ENCODE measurements at regions not wholly inside any gene's neighbourhood (a gene's known extent, or its start where the extent isn't known, plus 50 kb on each side); places are given as distances from the start of the nearest gene placed in this dataset.

DNA sequence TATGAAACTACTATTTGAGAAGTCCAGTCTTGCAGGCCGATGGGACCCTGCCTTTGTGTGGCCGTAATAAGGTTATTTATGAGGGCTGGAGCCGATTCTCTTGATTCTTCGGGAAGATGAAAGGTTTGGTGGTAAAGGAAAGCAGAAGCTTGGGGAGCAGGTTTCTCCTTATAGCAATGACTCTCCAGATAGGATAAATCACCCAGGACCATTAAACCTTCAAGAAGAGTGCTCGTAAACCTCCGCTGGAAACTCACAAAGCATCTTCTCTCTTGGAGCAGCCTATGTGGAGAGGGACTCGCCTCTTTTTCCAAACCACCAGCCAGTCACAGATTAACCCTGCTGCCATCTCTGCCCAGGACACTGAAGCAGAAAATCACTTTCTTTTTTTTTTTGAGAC lies 69.6 kb upstream of the SALL4 start:
- DNase-seq (ENCODE audit: low read depth, low spot score) (no peak), ATAC-seq (no peak)
- Histone ChIP-seq H3K36me3 (ENCODE audit: control insufficient read depth, insufficient read depth, low read length) (no peaks in the 10 kb centered on the region), H3K4me3 (ENCODE audit: low read depth in 2 of 2, low read length in 2 of 2) (no peak overlapping the region), H3K27me3 (ENCODE audit: control insufficient read depth, insufficient read depth, low read length) (no peaks in the 10 kb centered on the region), H3K4me1 (ENCODE audit: control insufficient read depth, insufficient read depth, low read length) (peaks cover 6% of the 10 kb centered on the region), H3K27ac (ENCODE audit: low read length) (no peak overlapping the region), H3K9me3 (ENCODE audit: control insufficient read depth, insufficient read depth, low read depth, low read length) (no peaks in the 10 kb centered on the region)
- POLR2A ChIA-PET = no interaction called here
- BruUV-seq (replicated peaks) = no TSS peak
- intact Hi-C loops (cut with micrococcal nuclease; ENCODE audit: unreplicated experiment) (no loop called here), in situ Hi-C loops (cut with HindIII; ENCODE audit: low pct_unique_long_range_greater_than_20kb, low sequenced_read_pairs) (no loop called here)
- CTCF ChIA-PET = no interaction called here
- TF ChIP-seq SIN3A (IDR thresholded peaks at IDR 0.05; ENCODE audit: borderline replicate concordance, insufficient read depth, low read depth, low read length) (no peak), TCF7L2 (IDR thresholded peaks at IDR 0.05; ENCODE audit: low read depth, low read length) (0 out of 2 replicates have a peak, but pooled peaks have one; percentile 51), POLR2AphosphoS5 (IDR thresholded peaks at IDR 0.05; ENCODE audit: low read depth, low read length) (no peak)
- TF ChIP-seq, protein P1, sequence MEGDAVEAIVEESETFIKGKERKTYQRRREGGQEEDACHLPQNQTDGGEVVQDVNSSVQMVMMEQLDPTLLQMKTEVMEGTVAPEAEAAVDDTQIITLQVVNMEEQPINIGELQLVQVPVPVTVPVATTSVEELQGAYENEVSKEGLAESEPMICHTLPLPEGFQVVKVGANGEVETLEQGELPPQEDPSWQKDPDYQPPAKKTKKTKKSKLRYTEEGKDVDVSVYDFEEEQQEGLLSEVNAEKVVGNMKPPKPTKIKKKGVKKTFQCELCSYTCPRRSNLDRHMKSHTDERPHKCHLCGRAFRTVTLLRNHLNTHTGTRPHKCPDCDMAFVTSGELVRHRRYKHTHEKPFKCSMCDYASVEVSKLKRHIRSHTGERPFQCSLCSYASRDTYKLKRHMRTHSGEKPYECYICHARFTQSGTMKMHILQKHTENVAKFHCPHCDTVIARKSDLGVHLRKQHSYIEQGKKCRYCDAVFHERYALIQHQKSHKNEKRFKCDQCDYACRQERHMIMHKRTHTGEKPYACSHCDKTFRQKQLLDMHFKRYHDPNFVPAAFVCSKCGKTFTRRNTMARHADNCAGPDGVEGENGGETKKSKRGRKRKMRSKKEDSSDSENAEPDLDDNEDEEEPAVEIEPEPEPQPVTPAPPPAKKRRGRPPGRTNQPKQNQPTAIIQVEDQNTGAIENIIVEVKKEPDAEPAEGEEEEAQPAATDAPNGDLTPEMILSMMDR (IDR thresholded peaks at IDR 0.05) = no peak
- TF ChIP-seq, protein P2, sequence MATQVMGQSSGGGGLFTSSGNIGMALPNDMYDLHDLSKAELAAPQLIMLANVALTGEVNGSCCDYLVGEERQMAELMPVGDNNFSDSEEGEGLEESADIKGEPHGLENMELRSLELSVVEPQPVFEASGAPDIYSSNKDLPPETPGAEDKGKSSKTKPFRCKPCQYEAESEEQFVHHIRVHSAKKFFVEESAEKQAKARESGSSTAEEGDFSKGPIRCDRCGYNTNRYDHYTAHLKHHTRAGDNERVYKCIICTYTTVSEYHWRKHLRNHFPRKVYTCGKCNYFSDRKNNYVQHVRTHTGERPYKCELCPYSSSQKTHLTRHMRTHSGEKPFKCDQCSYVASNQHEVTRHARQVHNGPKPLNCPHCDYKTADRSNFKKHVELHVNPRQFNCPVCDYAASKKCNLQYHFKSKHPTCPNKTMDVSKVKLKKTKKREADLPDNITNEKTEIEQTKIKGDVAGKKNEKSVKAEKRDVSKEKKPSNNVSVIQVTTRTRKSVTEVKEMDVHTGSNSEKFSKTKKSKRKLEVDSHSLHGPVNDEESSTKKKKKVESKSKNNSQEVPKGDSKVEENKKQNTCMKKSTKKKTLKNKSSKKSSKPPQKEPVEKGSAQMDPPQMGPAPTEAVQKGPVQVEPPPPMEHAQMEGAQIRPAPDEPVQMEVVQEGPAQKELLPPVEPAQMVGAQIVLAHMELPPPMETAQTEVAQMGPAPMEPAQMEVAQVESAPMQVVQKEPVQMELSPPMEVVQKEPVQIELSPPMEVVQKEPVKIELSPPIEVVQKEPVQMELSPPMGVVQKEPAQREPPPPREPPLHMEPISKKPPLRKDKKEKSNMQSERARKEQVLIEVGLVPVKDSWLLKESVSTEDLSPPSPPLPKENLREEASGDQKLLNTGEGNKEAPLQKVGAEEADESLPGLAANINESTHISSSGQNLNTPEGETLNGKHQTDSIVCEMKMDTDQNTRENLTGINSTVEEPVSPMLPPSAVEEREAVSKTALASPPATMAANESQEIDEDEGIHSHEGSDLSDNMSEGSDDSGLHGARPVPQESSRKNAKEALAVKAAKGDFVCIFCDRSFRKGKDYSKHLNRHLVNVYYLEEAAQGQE (IDR thresholded peaks at IDR 0.05; ENCODE audit: insufficient read depth in 1 of 2, low read depth in 2 of 2, low read length in 1 of 2) = no peak

DNA sequence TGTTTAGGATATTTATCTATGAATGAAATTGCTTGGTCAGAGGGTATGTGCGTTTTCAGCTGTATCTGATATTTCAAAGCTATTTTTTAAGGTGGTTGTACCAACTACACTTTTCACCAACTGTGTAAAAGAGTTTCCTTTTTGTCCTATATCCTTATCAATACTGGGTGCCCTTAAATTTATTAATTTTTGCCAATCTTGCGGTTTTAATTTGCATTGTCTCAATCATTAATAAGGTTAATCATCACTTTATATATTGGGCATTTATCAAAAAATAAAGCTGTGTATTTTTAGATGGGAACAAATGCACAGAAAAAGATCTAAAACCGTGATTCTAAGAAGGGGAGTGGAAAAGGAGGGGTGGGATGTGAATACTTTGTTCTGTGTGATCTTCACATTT lies 66.7 kb upstream of the SALL4 start:
- Histone ChIP-seq H3K4me1 (ENCODE audit: control insufficient read depth, insufficient read depth, low read length) (no peaks in the 10 kb centered on the region), H3K4me3 (ENCODE audit: low read depth in 2 of 2, low read length in 2 of 2) (no peak overlapping the region), H3K27me3 (ENCODE audit: control insufficient read depth, insufficient read depth, low read length) (no peaks in the 10 kb centered on the region), H3K36me3 (ENCODE audit: control insufficient read depth, insufficient read depth, low read length) (no peaks in the 10 kb centered on the region), H3K9me3 (ENCODE audit: control insufficient read depth, insufficient read depth, low read depth, low read length) (no peaks in the 10 kb centered on the region), H3K27ac (ENCODE audit: low read length) (no peak overlapping the region)
- BruUV-seq (replicated peaks) = no TSS peak
- ChIA-PET CTCF (no interaction called here), POLR2A (interaction anchor here (0.6 kb wide), 1 partner anchor 73 kb away, joined by 9 read pairs; no protein-coding TSS in a partner anchor)
- no peak for TF ChIP-seq POLR2AphosphoS5 (IDR thresholded peaks at IDR 0.05; ENCODE audit: low read depth, low read length)
- DNase-seq (ENCODE audit: low read depth, low spot score) (no peak), ATAC-seq (no peak)
- intact Hi-C loops (cut with micrococcal nuclease; ENCODE audit: unreplicated experiment) (no loop called here), in situ Hi-C loops (cut with HindIII; ENCODE audit: low pct_unique_long_range_greater_than_20kb, low sequenced_read_pairs) (no loop called here)

DNA sequence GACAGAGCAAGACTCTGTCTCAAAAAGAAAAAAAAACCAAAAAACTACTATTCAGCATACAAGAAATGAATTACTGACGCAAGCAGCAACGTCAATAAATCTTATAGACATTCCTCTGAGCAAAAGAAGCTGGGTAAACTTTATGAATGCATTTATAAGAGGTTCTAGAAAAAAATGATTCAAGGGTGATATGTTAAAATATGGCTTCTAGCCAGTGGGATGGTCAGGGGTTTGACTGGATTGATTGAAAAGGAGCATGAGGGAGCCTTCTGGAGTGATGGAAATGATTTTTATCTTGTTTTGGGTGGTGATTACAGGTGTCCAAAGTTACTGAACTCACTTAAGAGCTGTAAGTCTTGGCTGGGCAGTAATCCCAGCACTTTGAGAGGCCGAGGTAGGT lies 64.9 kb upstream of the SALL4 start:
- in situ Hi-C loops (cut with HindIII; ENCODE audit: low pct_unique_long_range_greater_than_20kb, low sequenced_read_pairs) = no loop called here
- ATAC-seq (no peak), DNase-seq (ENCODE audit: low read depth, low spot score) (no peak)
- POLR2A ChIA-PET = no interaction called here
- no peak for TF ChIP-seq SIN3A (IDR thresholded peaks at IDR 0.05; ENCODE audit: borderline replicate concordance, insufficient read depth, low read depth, low read length)
- Histone ChIP-seq H3K4me1 (ENCODE audit: control insufficient read depth, insufficient read depth, low read length) (no peaks in the 10 kb centered on the region), H3K36me3 (ENCODE audit: control insufficient read depth, insufficient read depth, low read length) (no peaks in the 10 kb centered on the region), H3K27me3 (ENCODE audit: control insufficient read depth, insufficient read depth, low read length) (no peaks in the 10 kb centered on the region), H3K4me3 (ENCODE audit: low read depth in 2 of 2, low read length in 2 of 2) (no peak overlapping the region), H3K9me3 (ENCODE audit: control insufficient read depth, insufficient read depth, low read depth, low read length) (no peaks in the 10 kb centered on the region), H3K27ac (ENCODE audit: low read length) (no peak overlapping the region)
- CTCF ChIA-PET = no interaction called here
- intact Hi-C loops (cut with micrococcal nuclease; ENCODE audit: unreplicated experiment) = no loop called here
- no TSS peak for BruUV-seq (replicated peaks)
